ENCODE measurements at regions not wholly inside any gene's neighbourhood (a gene's known extent, or its start where the extent isn't known, plus 50 kb on each side); places are given as distances from the start of the nearest gene placed in this dataset.

DNA sequence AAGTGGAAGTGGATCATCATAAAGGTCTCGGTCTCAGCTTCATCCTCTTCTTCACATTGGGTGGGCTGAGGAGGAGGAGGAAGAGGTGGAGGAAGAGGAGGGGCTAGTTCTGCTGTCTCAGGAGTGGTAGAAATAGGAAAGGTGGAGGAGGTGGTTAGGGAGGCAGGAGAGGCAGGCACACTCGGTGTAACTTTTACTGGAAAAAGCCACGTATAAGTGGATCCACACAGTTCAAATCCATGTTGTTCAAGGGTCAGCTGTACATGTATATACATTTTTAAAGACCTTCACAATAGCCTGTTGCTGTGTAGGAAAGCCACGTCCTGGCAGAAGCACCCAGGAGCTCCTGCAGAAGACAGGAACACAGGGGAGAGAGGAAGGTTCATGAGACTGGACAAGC is 110.3 kb upstream of the RAB12 start:
- H4K20me1 ChIP-seq (ENCODE audit: insufficient read depth, low read length) = no peaks in the 10 kb centered on the region
- no peaks in the 10 kb centered on the region for H3K9me3 ChIP-seq (ENCODE audit: low read depth, low read length)
- no peak overlapping the region for H3K4me2 ChIP-seq (ENCODE audit: insufficient read depth, low read length)
- H3K79me2 ChIP-seq (ENCODE audit: insufficient read depth, low read length) = no peaks in the 10 kb centered on the region
- no peak overlapping the region for H2AFZ ChIP-seq (ENCODE audit: low read length)
- no peak overlapping the region for H3K27ac ChIP-seq (ENCODE audit: low read depth, low read length)
- DNase-seq (ENCODE audit: insufficient read length, low spot score, missing footprints) = no peak
- no peak overlapping the region for H3K4me3 ChIP-seq (ENCODE audit: insufficient read depth, low read length)
- TF ChIP-seq, protein P1, sequence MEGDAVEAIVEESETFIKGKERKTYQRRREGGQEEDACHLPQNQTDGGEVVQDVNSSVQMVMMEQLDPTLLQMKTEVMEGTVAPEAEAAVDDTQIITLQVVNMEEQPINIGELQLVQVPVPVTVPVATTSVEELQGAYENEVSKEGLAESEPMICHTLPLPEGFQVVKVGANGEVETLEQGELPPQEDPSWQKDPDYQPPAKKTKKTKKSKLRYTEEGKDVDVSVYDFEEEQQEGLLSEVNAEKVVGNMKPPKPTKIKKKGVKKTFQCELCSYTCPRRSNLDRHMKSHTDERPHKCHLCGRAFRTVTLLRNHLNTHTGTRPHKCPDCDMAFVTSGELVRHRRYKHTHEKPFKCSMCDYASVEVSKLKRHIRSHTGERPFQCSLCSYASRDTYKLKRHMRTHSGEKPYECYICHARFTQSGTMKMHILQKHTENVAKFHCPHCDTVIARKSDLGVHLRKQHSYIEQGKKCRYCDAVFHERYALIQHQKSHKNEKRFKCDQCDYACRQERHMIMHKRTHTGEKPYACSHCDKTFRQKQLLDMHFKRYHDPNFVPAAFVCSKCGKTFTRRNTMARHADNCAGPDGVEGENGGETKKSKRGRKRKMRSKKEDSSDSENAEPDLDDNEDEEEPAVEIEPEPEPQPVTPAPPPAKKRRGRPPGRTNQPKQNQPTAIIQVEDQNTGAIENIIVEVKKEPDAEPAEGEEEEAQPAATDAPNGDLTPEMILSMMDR (IDR thresholded peaks at IDR 0.05; ENCODE audit: extremely low read depth, low read depth, low read length) = no peak
- peaks cover 27% of the 10 kb centered on the region for H3K27me3 ChIP-seq (ENCODE audit: insufficient read depth, low read length)
- no peaks in the 10 kb centered on the region for H3K4me1 ChIP-seq (ENCODE audit: insufficient read depth, low read length)
- no peaks in the 10 kb centered on the region for H3K36me3 ChIP-seq (ENCODE audit: insufficient read depth, low read length)

DNA sequence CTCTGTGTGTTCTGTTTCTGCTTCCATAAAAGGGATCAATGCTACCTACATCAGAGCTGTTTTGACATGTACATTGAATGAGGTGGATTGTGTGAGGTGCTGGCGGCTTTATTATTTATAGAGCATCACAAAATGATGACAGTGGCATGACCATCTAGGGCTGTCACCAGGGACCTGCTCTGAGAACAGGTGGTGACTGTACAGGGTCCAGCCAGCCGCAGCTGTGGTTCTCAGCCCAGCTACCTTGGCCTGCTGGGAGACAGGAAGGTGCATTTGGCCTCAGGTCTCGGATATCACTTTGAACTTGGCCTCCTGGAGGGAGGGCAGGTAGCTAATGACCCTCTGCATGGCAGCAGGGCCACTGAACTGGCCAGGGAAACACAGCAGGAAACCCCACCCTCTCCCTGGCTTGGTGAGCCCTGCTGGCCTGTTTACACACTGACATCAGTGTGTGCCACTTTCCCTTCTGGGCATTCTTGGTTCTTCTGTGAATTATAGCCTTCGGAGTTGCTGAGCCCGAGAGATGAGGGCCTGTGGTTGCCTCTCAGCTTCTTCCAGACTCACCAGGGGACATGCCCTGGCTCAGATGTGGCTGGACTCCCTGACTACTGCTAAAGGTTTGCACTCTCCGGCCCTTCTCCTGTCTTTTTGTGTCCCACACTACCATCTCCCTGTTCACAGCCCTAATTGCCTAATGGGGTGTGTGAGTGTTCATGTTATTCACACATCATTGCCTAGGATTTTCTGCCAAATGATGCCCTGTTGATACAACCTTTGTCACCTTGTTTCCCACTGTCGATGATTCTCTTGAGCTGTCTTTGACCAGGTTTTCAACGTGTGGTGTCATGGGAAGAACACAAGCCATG is 109.2 kb upstream of the RAB12 start:
- Histone ChIP-seq H3K79me2 (ENCODE audit: insufficient read depth, low read length) (no peaks in the 10 kb centered on the region), H3K27me3 (ENCODE audit: insufficient read depth, low read length) (peaks cover 27% of the 10 kb centered on the region), H2AFZ (ENCODE audit: low read length) (no peak overlapping the region), H3K36me3 (ENCODE audit: insufficient read depth, low read length) (no peaks in the 10 kb centered on the region), H3K9me3 (ENCODE audit: low read depth, low read length) (no peaks in the 10 kb centered on the region), H3K27ac (ENCODE audit: low read depth, low read length) (no peak overlapping the region), H4K20me1 (ENCODE audit: insufficient read depth, low read length) (no peaks in the 10 kb centered on the region), H3K4me3 (ENCODE audit: insufficient read depth, low read length) (no peak overlapping the region), H3K4me1 (ENCODE audit: insufficient read depth, low read length) (no peaks in the 10 kb centered on the region), H3K4me2 (ENCODE audit: insufficient read depth, low read length) (no peak overlapping the region)
- DNase-seq (ENCODE audit: insufficient read length, low spot score, missing footprints) = peak; percentile 39
- TF ChIP-seq, protein P1 (IDR thresholded peaks at IDR 0.05; ENCODE audit: extremely low read depth, low read depth, low read length) = no peak

DNA sequence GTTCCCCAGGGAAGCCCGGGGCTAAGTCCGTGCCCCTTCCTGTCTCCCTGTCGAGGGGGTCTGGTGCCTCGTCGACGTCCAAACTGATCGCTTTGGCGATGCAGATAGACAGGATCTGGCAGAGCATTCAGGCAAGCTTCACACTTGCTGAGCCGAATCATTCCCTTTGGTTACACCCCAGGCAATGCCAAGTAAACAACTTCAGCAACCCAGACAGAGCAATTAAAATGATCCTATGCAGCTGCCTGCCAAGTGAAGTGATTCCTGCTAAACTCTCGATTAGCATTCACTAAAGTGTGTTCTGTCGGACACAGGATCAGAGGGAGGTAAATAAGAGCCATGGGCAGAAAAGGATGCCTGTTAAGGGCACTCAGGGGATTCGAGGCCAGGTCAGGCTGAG is 108.2 kb upstream of the RAB12 start:
- no peak overlapping the region for H3K4me3 ChIP-seq (ENCODE audit: insufficient read depth, low read length)
- no peak overlapping the region for H3K27ac ChIP-seq (ENCODE audit: low read depth, low read length)
- no peak overlapping the region for H2AFZ ChIP-seq (ENCODE audit: low read length)
- no peaks in the 10 kb centered on the region for H3K4me1 ChIP-seq (ENCODE audit: insufficient read depth, low read length)
- H3K27me3 ChIP-seq (ENCODE audit: insufficient read depth, low read length) = peaks cover 29% of the 10 kb centered on the region
- H3K79me2 ChIP-seq (ENCODE audit: insufficient read depth, low read length) = no peaks in the 10 kb centered on the region
- H3K4me2 ChIP-seq (ENCODE audit: insufficient read depth, low read length) = no peak overlapping the region
- DNase-seq (ENCODE audit: insufficient read length, low spot score, missing footprints) = no peak
- TF ChIP-seq, protein P1 (IDR thresholded peaks at IDR 0.05; ENCODE audit: extremely low read depth, low read depth, low read length) = no peak
- no peaks in the 10 kb centered on the region for H3K9me3 ChIP-seq (ENCODE audit: low read depth, low read length)
- no peaks in the 10 kb centered on the region for H4K20me1 ChIP-seq (ENCODE audit: insufficient read depth, low read length)
- no peaks in the 10 kb centered on the region for H3K36me3 ChIP-seq (ENCODE audit: insufficient read depth, low read length)

DNA sequence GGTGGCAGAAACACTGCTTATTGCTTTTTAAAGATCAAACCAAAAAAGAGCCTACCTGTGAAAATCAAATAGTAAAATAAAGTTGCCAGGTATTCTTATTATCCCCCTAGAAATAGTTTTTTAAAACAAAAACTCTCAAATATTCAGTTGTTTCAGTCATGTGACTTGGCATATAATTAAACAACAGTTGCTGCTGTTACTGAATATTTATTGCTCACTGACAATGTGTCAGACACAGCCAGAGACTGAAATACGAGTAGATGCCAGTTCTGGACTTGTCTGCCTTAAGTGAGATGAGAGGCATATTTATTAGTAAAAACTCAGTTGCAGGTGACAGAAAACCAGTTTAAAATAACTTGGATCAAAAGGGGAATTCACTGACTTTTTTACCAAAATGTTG is 106.0 kb upstream of the RAB12 start:
- Histone ChIP-seq H3K36me3 (ENCODE audit: insufficient read depth, low read length) (no peaks in the 10 kb centered on the region), H3K79me2 (ENCODE audit: insufficient read depth, low read length) (no peaks in the 10 kb centered on the region), H3K4me2 (ENCODE audit: insufficient read depth, low read length) (no peak overlapping the region), H3K4me1 (ENCODE audit: insufficient read depth, low read length) (peaks cover 8% of the 10 kb centered on the region), H4K20me1 (ENCODE audit: insufficient read depth, low read length) (no peaks in the 10 kb centered on the region), H2AFZ (ENCODE audit: low read length) (no peak overlapping the region), H3K9me3 (ENCODE audit: low read depth, low read length) (no peaks in the 10 kb centered on the region), H3K27ac (ENCODE audit: low read depth, low read length) (no peak overlapping the region), H3K27me3 (ENCODE audit: insufficient read depth, low read length) (peaks cover 38% of the 10 kb centered on the region), H3K4me3 (ENCODE audit: insufficient read depth, low read length) (no peak overlapping the region)
- TF ChIP-seq, protein P1 (IDR thresholded peaks at IDR 0.05; ENCODE audit: extremely low read depth, low read depth, low read length) = no peak
- no peak for DNase-seq (ENCODE audit: insufficient read length, low spot score, missing footprints)

All from osteoblast (primary cell).